A549 (cell line): ENCODE measurements at regions not wholly inside any gene's neighbourhood (a gene's known extent, or its start where the extent isn't known, plus 50 kb on each side); places are given as distances from the start of the nearest gene placed in this dataset.

ENCODE experiments used
- ATAC-seq, 2 experiments: fragments of 200-7000 bp in 1 of 2; fragments of >200 bp in 1 of 2; cut with Nextera tagmentation in 1 of 2; cut with Tn5 transposase in 1 of 2; 3 replicates each; pipeline versions ENCODE4 v1.8.0 to v1.9.1; 2018 to 2020; ENCODE audit warnings: mild to moderate bottlenecking in 1 of 2, moderate library complexity in 1 of 2
- CTCF ChIA-PET: fragments of 300-600 bp; sonication (Branson Sonifier 250); formaldehyde crosslinking; extraction: SDS; loops from one replicate; lab custom pipeline; 2021; ENCODE audit warnings: antibody characterized with exemption, inconsistent platforms; lab: Yijun Ruan, JAX
- POLR2A ChIA-PET: fragments of 350-600 bp; formaldehyde crosslinking; extraction: SDS; loops from one replicate; lab custom pipeline; 2021; ENCODE audit warnings: antibody characterized with exemption, inconsistent platforms; lab: Yijun Ruan, JAX
- DNase-seq, 2 experiments: peaks; one replicate each; pipeline versions ENCODE4 v3.0.0 to v3.0.0-alpha.2; 2011 to 2016; ENCODE audit warnings: low read depth in 1 of 2, low spot score in 1 of 2
- FAIRE-seq: peaks from 2 replicates; lab custom pipeline; 2011; peaks lifted over from hg19 to GRCh38; lab: Jason Lieb, UNC
- H3K27ac ChIP-seq, 2 experiments: fragments of >200 bp; sonication (Bioruptor Twin); formaldehyde crosslinking; 3 replicates each; pipeline ENCODE4 v1.5.1; 2016 to 2017
- H3K4me1 ChIP-seq: fragments of >200 bp; sonication (Bioruptor Twin); formaldehyde crosslinking; 3 replicates; pipeline ENCODE4 v1.6.1; 2016
- H3K4me2 ChIP-seq: fragments of >200 bp; sonication (Bioruptor Twin); formaldehyde crosslinking; 3 replicates; pipeline ENCODE4 v1.6.1; 2016
- H3K4me3 ChIP-seq: fragments of >200 bp; sonication (Bioruptor Twin); formaldehyde crosslinking; 3 replicates; pipeline ENCODE4 v1.5.1; 2016
- H3K9me3 ChIP-seq: fragments of >200 bp; sonication (Bioruptor Twin); formaldehyde crosslinking; 3 replicates; pipeline ENCODE4 v1.6.1; 2016
- BHLHE40 ChIP-seq: IDR thresholded peaks from 2 replicates; pipeline ENCODE4 v1.6.1; 2012; ENCODE audit warnings: low read depth, low read length, inconsistent platforms
- CBX8 ChIP-seq: fragments of 200-600 bp; sonication (generic); IDR thresholded peaks from 2 replicates; pipeline ENCODE4 v1.6.1; 2016
- CEBPB ChIP-seq, 2 experiments: fragments of >200 bp in 1 of 2; sonication (Bioruptor Twin) in 1 of 2; formaldehyde crosslinking in 1 of 2; IDR thresholded peaks; 2 replicates each; pipeline ENCODE4 v1.6.1; 2012 to 2016
- CHD2 ChIP-seq: fragments of 150-350 bp; IDR thresholded peaks from 2 replicates; pipeline ENCODE4 v1.6.1; 2014; ENCODE audit warnings: low read length; ENCODE audit not compliant: partially characterized antibody
- CHD4 ChIP-seq: fragments of 200-600 bp; sonication (generic); IDR thresholded peaks from 2 replicates; pipeline ENCODE4 v1.6.1; 2016; ENCODE audit warnings: antibody characterized with exemption, mild to moderate bottlenecking, borderline replicate concordance
- GATA3 ChIP-seq: IDR thresholded peaks from 2 replicates; pipeline ENCODE4 v1.6.1; 2012; ENCODE audit warnings: borderline replicate concordance
- HDAC2 ChIP-seq: fragments of 200-600 bp; sonication (generic); IDR thresholded peaks from 2 replicates; pipeline ENCODE4 v1.6.1; 2016
- HOXB5 ChIP-seq: fragments of 250-450 bp; sonication (Bioruptor Pico); IDR thresholded peaks from 2 replicates; pipeline ENCODE4 v1.5.0; 2020; ENCODE audit warnings: mild to moderate bottlenecking, moderate library complexity
- JUNB ChIP-seq: fragments of >200 bp; sonication (Bioruptor Twin); formaldehyde crosslinking; IDR thresholded peaks from 2 replicates; pipeline ENCODE4 v1.6.1; 2016
- KDM1A ChIP-seq: fragments of 200-600 bp; sonication (generic); IDR thresholded peaks from 2 replicates; pipeline ENCODE4 v1.6.1; 2016; ENCODE audit warnings: low read depth, mild to moderate bottlenecking
- KDM5A ChIP-seq: fragments of 200-600 bp; sonication (generic); IDR thresholded peaks from 2 replicates; pipeline ENCODE4 v1.6.1; 2016; ENCODE audit warnings: antibody characterized with exemption, mild to moderate bottlenecking
- MAFK ChIP-seq: fragments of 450-650 bp; IDR thresholded peaks from 2 replicates; pipeline ENCODE4 v1.6.1; 2014; ENCODE audit not compliant: partially characterized antibody
- MYC ChIP-seq: IDR thresholded peaks from 2 replicates; pipeline ENCODE4 v1.6.1; 2012; ENCODE audit warnings: mild to moderate bottlenecking, inconsistent platforms, low read length, improper control_type of control experiment, borderline replicate concordance
- PHF8 ChIP-seq: fragments of 200-600 bp; sonication (generic); IDR thresholded peaks from 2 replicates; pipeline ENCODE4 v1.6.1; 2016; ENCODE audit warnings: low read depth, mild to moderate bottlenecking, antibody characterized with exemption, moderate library complexity, borderline replicate concordance
- POLR2AphosphoS2 ChIP-seq: conservative IDR thresholded peaks from 2 replicates; pipeline ENCODE4 v1.6.1; 2012; ENCODE audit warnings: low read length, improper control_type of control experiment, inconsistent platforms
- RAD21 ChIP-seq, 2 experiments: fragments of >200 bp in 1 of 2; sonication (Bioruptor Twin) in 1 of 2; formaldehyde crosslinking in 1 of 2; IDR thresholded peaks in 1 of 2; conservative IDR thresholded peaks in 1 of 2; 2 replicates in 1 of 2; 3 replicates in 1 of 2; pipeline ENCODE4 v1.6.1; 2012 to 2018; ENCODE audit warnings: inconsistent platforms in 1 of 2
- RARB ChIP-seq: fragments of 250-450 bp; sonication (Bioruptor Pico); IDR thresholded peaks from 2 replicates; pipeline ENCODE4 v1.8.0; 2021; ENCODE audit warnings: mild to moderate bottlenecking, moderate library complexity
- RCOR1 ChIP-seq: fragments of 150-350 bp; IDR thresholded peaks from 2 replicates; pipeline ENCODE4 v1.6.1; 2014; ENCODE audit warnings: antibody characterized with exemption, low read length, low read depth
- RFX5 ChIP-seq: fragments of 450-650 bp; IDR thresholded peaks from 2 replicates; pipeline ENCODE4 v1.7.1; 2014; ENCODE audit warnings: antibody characterized with exemption, mild to moderate bottlenecking, moderate library complexity
- SREBF2 ChIP-seq: fragments of 450-650 bp; IDR thresholded peaks from 2 replicates; pipeline ENCODE4 v1.6.1; 2014; ENCODE audit warnings: mild to moderate bottlenecking, moderate library complexity
- ZNF302 ChIP-seq: fragments of 250-450 bp; sonication (Bioruptor Pico); IDR thresholded peaks from 2 replicates; pipeline ENCODE4 v1.9.0; 2021; ENCODE audit warnings: inconsistent platforms, mild to moderate bottlenecking, moderate library complexity
- ZSCAN20 ChIP-seq: fragments of 250-450 bp; sonication (Bioruptor Pico); IDR thresholded peaks from 2 replicates; pipeline ENCODE4 v1.8.0; 2022; ENCODE audit warnings: mild to moderate bottlenecking, moderate library complexity
- WGBS: methylation state at CpG from one replicate; pipeline ENCODE4 v1.1.6; 2017; ENCODE audit errors: missing lambda C conversion rate; 5-methylcytosine and 5-hydroxymethylcytosine counted together
- TF ChIP-seq, protein P1 (sequence below): IDR thresholded peaks from 2 replicates; pipeline ENCODE4 v1.6.1; 2012; ENCODE audit warnings: low read depth, borderline replicate concordance
- TF ChIP-seq, protein P2 (sequence below): fragments of 250-450 bp; sonication (Bioruptor Pico); IDR thresholded peaks from 2 replicates; pipeline ENCODE4 v1.5.0; 2021; ENCODE audit warnings: mild to moderate bottlenecking, moderate library complexity, borderline replicate concordance
- TF ChIP-seq, protein P3 (sequence below): fragments of >200 bp; sonication (Bioruptor Twin); formaldehyde crosslinking; IDR thresholded peaks from 2 replicates; pipeline ENCODE4 v1.6.1; 2016
- TF ChIP-seq, protein P4 (sequence below): IDR thresholded peaks from 2 replicates; pipeline ENCODE4 v1.6.1; 2012
- TF ChIP-seq, protein P5 (sequence below): fragments of 150-350 bp; IDR thresholded peaks from 2 replicates; pipeline ENCODE4 v1.6.1; 2014; ENCODE audit warnings: low read depth, mild to moderate bottlenecking, low read length
- TF ChIP-seq, protein P6 (sequence below): fragments of 250-450 bp; sonication (Bioruptor Pico); IDR thresholded peaks from 2 replicates; pipeline ENCODE4 v1.5.0; 2020; ENCODE audit warnings: low read depth, mild to moderate bottlenecking, moderate library complexity

DNA sequence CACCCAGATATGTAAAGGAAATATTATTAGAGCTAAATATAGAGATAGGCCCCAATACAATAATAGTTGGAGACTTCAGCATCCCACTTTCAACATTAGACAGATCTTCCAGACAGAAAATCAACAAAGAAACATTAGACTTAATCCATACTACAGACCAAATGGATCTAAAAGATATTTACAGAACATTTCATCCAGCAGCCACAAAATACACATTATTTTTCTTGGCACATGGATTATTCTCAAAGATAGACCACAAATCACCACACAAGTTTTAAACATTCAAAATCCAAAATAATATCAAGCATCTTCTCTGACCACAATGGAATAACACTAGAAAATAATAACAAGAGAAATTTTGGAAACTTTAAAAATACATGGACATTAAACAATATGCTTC is 1159.1 kb upstream of the CITED2 start:
- ChIA-PET CTCF (no interaction called here), POLR2A (no interaction called here)
- no peak for FAIRE-seq

DNA sequence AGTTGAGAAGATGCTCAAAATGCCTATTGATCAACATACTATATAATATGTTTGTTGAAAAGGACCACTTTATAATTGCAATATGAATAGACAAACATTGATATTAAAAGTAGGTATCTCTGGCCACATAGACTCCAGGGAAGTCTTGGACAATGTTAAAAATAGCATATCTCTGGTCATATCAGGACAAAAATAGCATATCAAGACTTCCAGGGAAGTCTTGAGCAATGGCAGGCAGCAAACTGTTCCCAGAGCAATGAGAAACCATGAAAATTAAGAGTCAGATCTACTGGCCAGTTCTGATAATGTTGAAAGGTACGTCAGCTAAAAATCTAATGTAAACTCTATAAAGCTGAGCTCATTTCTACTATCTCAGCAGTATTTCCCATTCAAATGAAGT is 1130.3 kb upstream of the CITED2 start:
- TF ChIP-seq, protein P1, sequence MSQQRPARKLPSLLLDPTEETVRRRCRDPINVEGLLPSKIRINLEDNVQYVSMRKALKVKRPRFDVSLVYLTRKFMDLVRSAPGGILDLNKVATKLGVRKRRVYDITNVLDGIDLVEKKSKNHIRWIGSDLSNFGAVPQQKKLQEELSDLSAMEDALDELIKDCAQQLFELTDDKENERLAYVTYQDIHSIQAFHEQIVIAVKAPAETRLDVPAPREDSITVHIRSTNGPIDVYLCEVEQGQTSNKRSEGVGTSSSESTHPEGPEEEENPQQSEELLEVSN: no peak
- TF ChIP-seq CEBPB (IDR thresholded peaks at IDR 0.05): no peak
- TF ChIP-seq, protein P2, sequence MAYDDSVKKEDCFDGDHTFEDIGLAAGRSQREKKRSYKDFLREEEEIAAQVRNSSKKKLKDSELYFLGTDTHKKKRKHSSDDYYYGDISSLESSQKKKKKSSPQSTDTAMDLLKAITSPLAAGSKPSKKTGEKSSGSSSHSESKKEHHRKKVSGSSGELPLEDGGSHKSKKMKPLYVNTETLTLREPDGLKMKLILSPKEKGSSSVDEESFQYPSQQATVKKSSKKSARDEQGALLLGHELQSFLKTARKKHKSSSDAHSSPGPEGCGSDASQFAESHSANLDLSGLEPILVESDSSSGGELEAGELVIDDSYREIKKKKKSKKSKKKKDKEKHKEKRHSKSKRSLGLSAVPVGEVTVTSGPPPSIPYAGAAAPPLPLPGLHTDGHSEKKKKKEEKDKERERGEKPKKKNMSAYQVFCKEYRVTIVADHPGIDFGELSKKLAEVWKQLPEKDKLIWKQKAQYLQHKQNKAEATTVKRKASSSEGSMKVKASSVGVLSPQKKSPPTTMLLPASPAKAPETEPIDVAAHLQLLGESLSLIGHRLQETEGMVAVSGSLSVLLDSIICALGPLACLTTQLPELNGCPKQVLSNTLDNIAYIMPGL: no peak
- TF ChIP-seq HOXB5 (CRISPR knock-in tag): no peak
- TF ChIP-seq ZSCAN20 (CRISPR knock-in tag): no peak
- no peak for TF ChIP-seq GATA3
- TF ChIP-seq RFX5: no peak
- no peak for TF ChIP-seq SREBF2
- no peak for TF ChIP-seq MAFK
- TF ChIP-seq, protein P3, sequence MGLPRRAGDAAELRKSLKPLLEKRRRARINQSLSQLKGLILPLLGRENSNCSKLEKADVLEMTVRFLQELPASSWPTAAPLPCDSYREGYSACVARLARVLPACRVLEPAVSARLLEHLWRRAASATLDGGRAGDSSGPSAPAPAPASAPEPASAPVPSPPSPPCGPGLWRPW: no peak
- no peak for TF ChIP-seq KDM1A
- FAIRE-seq (no peak), DNase-seq (no peak), ATAC-seq (no peak)
- Histone ChIP-seq H3K27ac (no peak overlapping the region), H3K9me3 (no peaks in the 10 kb centered on the region), H3K4me2 (no peak overlapping the region), H3K4me3 (no peak overlapping the region), H3K4me1 (no peaks in the 10 kb centered on the region)
- WGBS: 69% methylated on average over 1 of the region's 1 CpG
- CTCF ChIA-PET: no interaction called here
- POLR2A ChIA-PET: no interaction called here

More for the DNA sequence above, 1159.1 kb upstream of the CITED2 start:
- DNase-seq (no peak), ATAC-seq (no peak)
- Histone ChIP-seq H3K4me1 (peaks cover 12% of the 10 kb centered on the region), H3K4me2 (no peak overlapping the region), H3K4me3 (no peak overlapping the region), H3K9me3 (peaks cover 14% of the 10 kb centered on the region), H3K27ac (no peak overlapping the region)
- no peak for TF ChIP-seq CBX8
- no peak for TF ChIP-seq RFX5
- no peak for TF ChIP-seq ZNF302
- TF ChIP-seq POLR2AphosphoS2: no peak
- TF ChIP-seq MYC: no peak
- TF ChIP-seq, protein P4, sequence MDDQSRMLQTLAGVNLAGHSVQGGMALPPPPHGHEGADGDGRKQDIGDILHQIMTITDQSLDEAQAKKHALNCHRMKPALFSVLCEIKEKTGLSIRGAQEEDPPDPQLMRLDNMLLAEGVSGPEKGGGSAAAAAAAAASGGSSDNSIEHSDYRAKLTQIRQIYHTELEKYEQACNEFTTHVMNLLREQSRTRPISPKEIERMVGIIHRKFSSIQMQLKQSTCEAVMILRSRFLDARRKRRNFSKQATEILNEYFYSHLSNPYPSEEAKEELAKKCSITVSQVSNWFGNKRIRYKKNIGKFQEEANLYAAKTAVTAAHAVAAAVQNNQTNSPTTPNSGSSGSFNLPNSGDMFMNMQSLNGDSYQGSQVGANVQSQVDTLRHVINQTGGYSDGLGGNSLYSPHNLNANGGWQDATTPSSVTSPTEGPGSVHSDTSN: no peak
- TF ChIP-seq GATA3: no peak
- no peak for TF ChIP-seq HOXB5 (CRISPR knock-in tag)
- no peak for TF ChIP-seq JUNB
- no peak for TF ChIP-seq HDAC2
- TF ChIP-seq PHF8: no peak
- TF ChIP-seq, protein P5, sequence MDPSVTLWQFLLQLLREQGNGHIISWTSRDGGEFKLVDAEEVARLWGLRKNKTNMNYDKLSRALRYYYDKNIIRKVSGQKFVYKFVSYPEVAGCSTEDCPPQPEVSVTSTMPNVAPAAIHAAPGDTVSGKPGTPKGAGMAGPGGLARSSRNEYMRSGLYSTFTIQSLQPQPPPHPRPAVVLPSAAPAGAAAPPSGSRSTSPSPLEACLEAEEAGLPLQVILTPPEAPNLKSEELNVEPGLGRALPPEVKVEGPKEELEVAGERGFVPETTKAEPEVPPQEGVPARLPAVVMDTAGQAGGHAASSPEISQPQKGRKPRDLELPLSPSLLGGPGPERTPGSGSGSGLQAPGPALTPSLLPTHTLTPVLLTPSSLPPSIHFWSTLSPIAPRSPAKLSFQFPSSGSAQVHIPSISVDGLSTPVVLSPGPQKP: no peak
- no peak for TF ChIP-seq RARB (CRISPR knock-in tag)
- TF ChIP-seq, protein P6, sequence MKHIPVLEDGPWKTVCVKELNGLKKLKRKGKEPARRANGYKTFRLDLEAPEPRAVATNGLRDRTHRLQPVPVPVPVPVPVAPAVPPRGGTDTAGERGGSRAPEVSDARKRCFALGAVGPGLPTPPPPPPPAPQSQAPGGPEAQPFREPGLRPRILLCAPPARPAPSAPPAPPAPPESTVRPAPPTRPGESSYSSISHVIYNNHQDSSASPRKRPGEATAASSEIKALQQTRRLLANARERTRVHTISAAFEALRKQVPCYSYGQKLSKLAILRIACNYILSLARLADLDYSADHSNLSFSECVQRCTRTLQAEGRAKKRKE (CRISPR knock-in tag): no peak
- TF ChIP-seq CHD2: no peak
- TF ChIP-seq BHLHE40: no peak
- TF ChIP-seq RCOR1: no peak
- no peak for TF ChIP-seq KDM5A
- no peak for TF ChIP-seq CHD4
- TF ChIP-seq RAD21 (conservative IDR thresholded peaks at IDR 0.05 in 1 of 2, IDR thresholded peaks at IDR 0.05 in 1 of 2): no peak
